ENCODE measurements at regions not wholly inside any gene's neighbourhood (a gene's known extent, or its start where the extent isn't known, plus 50 kb on each side); places are given as distances from the start of the nearest gene placed in this dataset.

- no peak for DNase-seq (ENCODE audit: low read depth)
- peak; percentile 48 for TF ChIP-seq CTCF (conservative IDR thresholded peaks at IDR 0.05; ENCODE audit: low read depth, low read length)
- no peak overlapping the region for H3K4me3 ChIP-seq (ENCODE audit: low read depth, low read length)
Measured at GRCh38 chr1:58035523-58035922, 511.0 kb downstream of the OMA1 start.

- no peak overlapping the region for H3K4me3 ChIP-seq (ENCODE audit: low read depth, low read length)
- DNase-seq (ENCODE audit: low read depth): no peak
- TF ChIP-seq CTCF (conservative IDR thresholded peaks at IDR 0.05; ENCODE audit: low read depth, low read length): no peak
Measured at GRCh38 chr1:58033311-58033710, 513.2 kb downstream of the OMA1 start.

GRCh38 chr1:58032611-58033073, 513.9 kb downstream of the OMA1 start:
- no peak for DNase-seq (ENCODE audit: low read depth)
- TF ChIP-seq CTCF (conservative IDR thresholded peaks at IDR 0.05; ENCODE audit: low read depth, low read length): no peak
- no peak overlapping the region for H3K4me3 ChIP-seq (ENCODE audit: low read depth, low read length)

GRCh38 chr1:58031416-58031815, 515.1 kb downstream of the OMA1 start:
- H3K4me3 ChIP-seq (ENCODE audit: low read depth, low read length): no peak overlapping the region
- TF ChIP-seq CTCF (conservative IDR thresholded peaks at IDR 0.05; ENCODE audit: low read depth, low read length): no peak
- no peak for DNase-seq (ENCODE audit: low read depth)

- no peak for TF ChIP-seq CTCF (conservative IDR thresholded peaks at IDR 0.05; ENCODE audit: low read depth, low read length)
- no peak for DNase-seq (ENCODE audit: low read depth)
- no peak overlapping the region for H3K4me3 ChIP-seq (ENCODE audit: low read depth, low read length)
Measured at GRCh38 chr1:58030456-58030855, 516.1 kb downstream of the OMA1 start.

- no peak overlapping the region for H3K4me3 ChIP-seq (ENCODE audit: low read depth, low read length)
- DNase-seq (ENCODE audit: low read depth): no peak
- no peak for TF ChIP-seq CTCF (conservative IDR thresholded peaks at IDR 0.05; ENCODE audit: low read depth, low read length)
Measured at GRCh38 chr1:58017641-58018040, 528.9 kb downstream of the OMA1 start.

- DNase-seq (ENCODE audit: low read depth): no peak
- TF ChIP-seq CTCF (conservative IDR thresholded peaks at IDR 0.05; ENCODE audit: low read depth, low read length): peak; percentile 39
- no peak overlapping the region for H3K4me3 ChIP-seq (ENCODE audit: low read depth, low read length)
Measured at GRCh38 chr1:58013237-58013636, 533.3 kb downstream of the OMA1 start.
